AG04450 (cell line): ENCODE measurements at regions not wholly inside any gene's neighbourhood (a gene's known extent, or its start where the extent isn't known, plus 50 kb on each side); places are given as distances from the start of the nearest gene placed in this dataset.

Experiments
- CTCF ChIA-PET: fragments of 300-600, 350-600 bp; formaldehyde crosslinking; extraction: SDS; loops from one replicate; lab custom pipeline; 2022; ENCODE audit warnings: antibody characterized with exemption, inconsistent platforms; lab: Charles Lee
- POLR2A ChIA-PET: fragments of 350-600 bp; formaldehyde crosslinking; extraction: SDS; loops from one replicate; lab custom pipeline; 2021; ENCODE audit warnings: antibody characterized with exemption, inconsistent platforms; lab: Yijun Ruan, JAX
- DNase-seq: peaks from one replicate; pipeline ENCODE4 v3.0.0-alpha.2; 2011; ENCODE audit warnings: low read depth, low spot score
- H3K27ac ChIP-seq: one replicate; pipeline ENCODE4 v1.5.1; 2012; ENCODE audit warnings: low read depth, low read length, control low read depth
- H3K27me3 ChIP-seq: one replicate; pipeline ENCODE4 v1.6.0; 2012; ENCODE audit warnings: low read length; ENCODE audit not compliant: control insufficient read depth, insufficient read depth
- H3K4me3 ChIP-seq: 2 replicates; pipeline ENCODE4 v1.5.1; 2011; ENCODE audit warnings: mild to moderate bottlenecking, low read depth, low read length, control low read depth
- H3K9me3 ChIP-seq: 2 replicates; pipeline ENCODE4 v1.5.1; 2012; ENCODE audit warnings: low read length; ENCODE audit not compliant: control insufficient read depth, insufficient read depth
- CTCF ChIP-seq: IDR thresholded peaks from 2 replicates; pipeline ENCODE4 v1.5.1; 2011; ENCODE audit warnings: low read depth, low read length, control low read depth, inconsistent platforms

- Histone ChIP-seq H3K27me3 (no peaks in the 10 kb centered on the region), H3K27ac (no peak overlapping the region), H3K9me3 (no peaks in the 10 kb centered on the region), H3K4me3 (no peak overlapping the region)
- no peak for DNase-seq
- ChIA-PET CTCF (interaction anchor here (1.2 to 4.3 kb wide), 3 partner anchors 74 to 281 kb away, joined by 3 to 15 read pairs (median 6); no protein-coding TSS in a partner anchor), POLR2A (no interaction called here)
- no peak for TF ChIP-seq CTCF
Observed at GRCh38 chr12:107328442-107329133, 235.2 kb upstream of the CRY1 start.

- ChIA-PET POLR2A (no interaction called here), CTCF (interaction anchor here (1.3 to 4.3 kb wide), 2 partner anchors 196 to 198 kb away, joined by 3 to 15 read pairs; no protein-coding TSS in a partner anchor)
- H3K27me3 ChIP-seq = no peaks in the 10 kb centered on the region
- TF ChIP-seq CTCF = no peak
- DNase-seq = no peak
- no peak overlapping the region for H3K4me3 ChIP-seq
- no peaks in the 10 kb centered on the region for H3K9me3 ChIP-seq
- H3K27ac ChIP-seq = no peak overlapping the region
Observed at GRCh38 chr12:107329569-107330324, 236.4 kb upstream of the CRY1 start.

GRCh38 chr12:107330831-107331431, 237.6 kb upstream of the CRY1 start:
- no peaks in the 10 kb centered on the region for H3K9me3 ChIP-seq
- DNase-seq = no peak
- CTCF ChIA-PET = interaction anchor here (4.3 kb wide), 1 partner anchor 199 kb away, joined by 15 read pairs; no protein-coding TSS in a partner anchor
- no peak overlapping the region for H3K27ac ChIP-seq
- H3K27me3 ChIP-seq = peaks cover 3% of the 10 kb centered on the region
- no peak for TF ChIP-seq CTCF
- POLR2A ChIA-PET = no interaction called here
- H3K4me3 ChIP-seq = no peak overlapping the region

GRCh38 chr12:107331471-107331870, 238.1 kb upstream of the CRY1 start:
- TF ChIP-seq CTCF = no peak
- Histone ChIP-seq H3K9me3 (no peaks in the 10 kb centered on the region), H3K4me3 (no peak overlapping the region), H3K27ac (no peak overlapping the region), H3K27me3 (peaks cover 3% of the 10 kb centered on the region)
- no peak for DNase-seq
- ChIA-PET CTCF (no interaction called here), POLR2A (interaction anchor here (0.6 kb wide), 1 partner anchor 83 kb away, joined by 3 read pairs; no protein-coding TSS in a partner anchor)
